Activated CD4-positive, alpha-beta T cell treated with anti-CD3 and anti-CD28 coated beads for 4 hours (primary cell): ENCODE measurements at regions not wholly inside any gene's neighbourhood (a gene's known extent, or its start where the extent isn't known, plus 50 kb on each side); places are given as distances from the start of the nearest gene placed in this dataset.
"Not testable (repeated sequence)": the region's sequence is repeated elsewhere in the genome, so short reads cannot be mapped to it uniquely, and the experiment has no call there.

Source experiments
- DNase-seq, 2 donors: peaks; one replicate each; pipeline ENCODE4 v3.0.0-alpha.2; 2020

DNA sequence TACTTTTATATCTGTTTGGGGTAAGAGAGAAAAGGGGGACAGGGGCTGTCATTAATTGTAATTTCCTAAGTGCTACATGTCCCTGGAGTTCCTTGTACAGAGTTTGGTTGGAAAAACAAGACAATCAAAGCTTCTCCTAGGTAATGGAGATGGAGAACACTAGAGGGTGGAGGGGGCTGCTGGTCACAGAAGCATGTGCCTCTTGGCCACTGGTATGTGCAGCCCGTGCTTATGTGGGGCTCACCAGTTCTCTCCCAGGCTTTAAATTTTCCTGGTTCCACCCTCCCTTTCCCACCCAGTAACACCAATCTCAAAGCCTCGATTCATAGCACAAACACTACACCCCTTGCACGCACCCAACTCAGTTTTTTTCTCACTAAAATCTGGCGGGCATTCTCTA is 165.6 kb downstream of the SAMD5 start:
- DNase-seq, result no peak

- DNase-seq, result no peak
These were observed 166.3 kb downstream of the SAMD5 start for GRCh38 chr6:147674794-147675193.

GRCh38 chr6:147675281-147675680 is 166.8 kb downstream of the SAMD5 start:
- no peak for DNase-seq

- DNase-seq, result no peak
These were observed 168.2 kb downstream of the SAMD5 start for GRCh38 chr6:147676495-147677199.

GRCh38 chr6:147677647-147678046 is 169.2 kb downstream of the SAMD5 start:
- no peak for DNase-seq

GRCh38 chr6:147678253-147678652 is 169.8 kb downstream of the SAMD5 start:
- no peak for DNase-seq

- DNase-seq, result no peak
These were observed 176.4 kb downstream of the SAMD5 start for GRCh38 chr6:147684906-147685305.

- DNase-seq, result no peak
These were observed 180.9 kb downstream of the SAMD5 start for GRCh38 chr6:147689398-147689797.

- DNase-seq, result no peak
These were observed 183.0 kb downstream of the SAMD5 start for GRCh38 chr6:147691446-147691845.

DNA sequence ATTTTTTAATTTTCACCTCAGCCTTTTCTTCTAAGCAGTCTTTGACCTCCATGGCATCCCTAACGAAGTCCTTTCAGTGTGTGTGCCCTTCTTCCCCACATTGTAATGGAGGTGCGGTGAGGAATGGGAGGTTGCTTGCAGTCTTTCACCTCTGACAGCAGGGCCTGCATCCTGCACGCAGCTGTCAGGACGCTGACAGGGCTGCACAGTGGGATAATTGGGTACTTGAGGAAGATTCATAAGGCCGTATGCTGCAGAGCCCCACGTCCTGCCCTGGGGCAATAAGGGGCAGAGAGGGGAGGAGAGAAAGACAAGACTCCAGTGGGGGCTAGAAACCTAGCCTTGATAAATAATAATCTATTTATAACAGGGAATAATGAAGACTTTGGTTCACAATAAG is 184.7 kb downstream of the SAMD5 start:
- no peak for DNase-seq

GRCh38 chr6:147694556-147694955 is 186.1 kb downstream of the SAMD5 start:
- not testable (repeated sequence) for DNase-seq

DNA sequence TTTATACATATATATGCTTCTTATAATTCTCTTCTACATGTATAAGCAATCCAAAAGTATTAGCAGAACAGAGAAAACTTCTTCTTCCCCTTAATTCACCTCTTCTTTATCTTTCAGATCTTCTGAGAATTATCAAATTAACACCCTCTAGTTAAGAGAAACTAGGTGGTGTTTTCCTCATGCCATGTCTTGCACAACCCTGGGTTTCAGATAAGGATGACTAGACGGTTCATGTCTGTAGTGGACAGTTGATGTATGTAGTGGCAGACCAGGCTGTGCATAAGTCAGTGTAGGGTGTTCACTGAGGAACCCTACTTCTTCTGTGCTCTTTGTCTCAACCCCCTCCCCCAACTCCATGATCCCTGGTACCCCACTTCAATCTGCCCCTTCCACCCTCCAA is 187.3 kb downstream of the SAMD5 start:
- no peak for DNase-seq

DNA sequence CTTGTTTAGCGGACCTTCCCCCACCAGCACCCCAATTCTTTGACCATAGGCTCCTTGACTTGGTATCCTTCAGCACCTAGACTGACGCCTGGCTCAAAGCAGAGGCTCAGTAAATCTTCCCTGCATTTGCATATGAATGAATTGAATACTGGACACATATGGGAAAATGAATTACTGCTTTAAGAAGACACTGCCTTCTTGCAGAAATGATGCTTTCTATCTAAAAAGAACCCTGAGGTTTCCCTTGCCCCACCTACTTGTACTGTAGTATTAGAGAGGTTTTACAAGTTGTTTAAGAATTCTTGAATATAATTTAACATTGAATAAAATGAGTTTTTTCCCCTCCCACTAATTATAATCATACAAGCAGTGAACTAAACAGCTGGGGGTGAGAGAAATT is 190.7 kb downstream of the SAMD5 start:
- DNase-seq, result no peak

- DNase-seq, result no peak
These were observed 191.1 kb downstream of the SAMD5 start for GRCh38 chr6:147699637-147700036.

DNA sequence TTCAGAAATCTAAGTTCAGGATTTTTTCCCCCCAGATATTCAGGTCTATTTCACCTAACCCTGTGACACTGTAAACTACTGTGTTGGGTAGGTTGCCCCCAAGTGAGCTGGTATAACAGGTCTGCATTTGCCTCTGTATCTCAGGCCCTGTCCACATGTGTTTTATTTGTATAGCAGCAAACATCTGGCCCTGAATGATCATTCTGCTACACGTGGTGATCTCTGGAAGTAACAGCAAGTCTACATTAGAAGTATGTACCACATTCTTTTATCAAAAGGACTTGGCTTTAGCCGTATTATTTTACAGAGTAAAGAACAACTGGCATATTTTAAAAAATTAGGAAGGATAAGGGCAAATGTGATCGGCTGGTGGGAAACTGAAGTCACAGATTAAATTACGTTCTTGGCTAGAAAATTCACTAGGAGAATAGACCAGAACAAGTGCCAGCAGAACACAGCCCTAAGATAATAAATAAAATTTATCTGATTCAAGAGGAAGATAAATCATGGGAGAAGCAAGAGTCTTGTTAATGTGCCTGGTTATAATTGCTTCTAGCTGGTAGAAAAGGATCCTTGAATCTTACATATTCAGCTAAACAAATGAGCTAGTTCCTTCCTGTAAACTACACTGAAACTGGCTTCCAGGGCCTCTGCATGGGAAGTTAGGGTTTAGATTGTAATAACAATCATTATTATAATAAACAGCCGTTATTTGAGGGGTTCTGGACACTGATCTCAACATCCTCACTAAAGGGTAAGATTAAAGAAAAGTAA is 192.1 kb downstream of the SAMD5 start:
- no peak for DNase-seq

- DNase-seq, result no peak
These were observed 196.2 kb downstream of the SAMD5 start for GRCh38 chr6:147704691-147705090.

DNA sequence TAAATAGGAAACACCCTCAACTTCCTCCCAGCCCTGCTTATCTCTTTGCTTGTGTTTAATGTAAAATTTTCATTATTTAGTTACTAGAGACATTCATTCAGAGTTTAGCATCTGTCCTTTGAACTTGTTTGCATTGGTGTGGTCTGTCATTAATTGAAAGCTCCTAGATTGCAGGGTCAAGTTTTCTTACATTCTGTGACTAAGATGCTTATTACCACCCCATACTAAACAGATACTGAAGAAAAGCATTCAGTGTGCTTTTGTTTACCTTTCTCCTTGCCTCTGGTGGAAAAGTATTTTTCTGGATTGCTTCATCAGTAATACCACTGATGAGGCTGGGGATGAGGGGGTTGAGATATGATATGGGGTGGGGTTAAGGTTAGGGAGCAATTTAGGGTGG is 199.0 kb downstream of the SAMD5 start:
- no peak for DNase-seq

DNA sequence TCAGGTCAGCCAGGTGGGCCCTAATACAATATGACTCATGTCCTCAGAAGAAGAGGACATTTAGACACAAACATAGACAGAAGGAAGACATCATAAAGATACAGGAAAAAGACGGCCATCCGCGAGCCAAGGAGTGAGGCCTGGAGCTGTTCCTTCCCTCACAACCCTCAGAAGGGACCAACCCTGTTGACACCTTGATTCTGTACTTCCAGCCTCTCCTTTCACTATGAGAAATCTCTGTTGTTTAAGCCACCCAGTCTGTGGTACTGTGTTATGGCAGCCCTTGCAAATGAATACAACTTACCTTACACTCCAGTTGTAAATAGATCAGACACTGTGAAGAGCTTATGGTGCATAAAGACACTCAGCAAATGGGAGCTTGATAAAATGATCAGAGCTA is 199.7 kb downstream of the SAMD5 start:
- no peak for DNase-seq

DNA sequence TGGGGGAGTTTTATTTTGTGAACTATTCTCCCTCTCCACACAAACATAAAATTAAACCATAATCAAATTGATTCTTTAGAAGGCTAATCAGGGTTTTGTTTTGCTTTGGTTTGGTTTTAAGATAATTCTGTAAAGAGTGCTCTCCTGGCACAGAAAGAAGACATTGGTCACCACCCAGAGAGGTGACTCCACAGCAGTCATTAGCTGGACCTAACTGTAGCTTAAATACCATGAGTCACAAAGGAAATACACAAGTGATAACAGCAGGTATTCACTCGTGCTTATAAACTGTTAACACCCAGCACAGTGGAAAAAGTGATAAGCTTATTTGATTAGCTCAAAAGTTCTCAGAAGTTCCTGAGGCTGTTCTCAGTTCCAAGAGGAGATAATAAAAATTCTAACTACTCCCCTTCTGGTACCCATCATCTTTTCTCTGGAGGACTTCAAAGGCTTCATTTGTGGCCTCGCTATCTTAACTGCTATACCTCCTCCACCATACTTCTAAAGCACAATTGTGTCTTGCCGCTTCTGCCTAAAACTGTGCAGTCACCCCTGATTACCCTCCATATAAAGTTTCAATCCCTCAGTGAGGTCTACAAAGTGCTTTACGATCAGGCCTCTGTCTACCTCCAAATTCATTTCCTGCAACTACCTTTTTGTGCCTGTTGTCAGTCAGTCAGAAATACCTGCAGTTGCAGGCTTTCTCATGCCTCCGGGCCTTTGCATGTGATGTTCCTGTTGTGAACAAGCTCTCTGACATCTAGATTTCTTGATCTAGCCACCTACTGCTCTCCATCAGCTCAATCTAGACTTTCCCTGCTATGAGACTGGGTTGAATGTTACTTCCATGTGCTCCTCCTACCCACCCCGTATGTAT is 201.1 kb downstream of the SAMD5 start:
- no peak for DNase-seq

- DNase-seq, result no peak
These were observed 202.4 kb downstream of the SAMD5 start for GRCh38 chr6:147710890-147711289.

DNA sequence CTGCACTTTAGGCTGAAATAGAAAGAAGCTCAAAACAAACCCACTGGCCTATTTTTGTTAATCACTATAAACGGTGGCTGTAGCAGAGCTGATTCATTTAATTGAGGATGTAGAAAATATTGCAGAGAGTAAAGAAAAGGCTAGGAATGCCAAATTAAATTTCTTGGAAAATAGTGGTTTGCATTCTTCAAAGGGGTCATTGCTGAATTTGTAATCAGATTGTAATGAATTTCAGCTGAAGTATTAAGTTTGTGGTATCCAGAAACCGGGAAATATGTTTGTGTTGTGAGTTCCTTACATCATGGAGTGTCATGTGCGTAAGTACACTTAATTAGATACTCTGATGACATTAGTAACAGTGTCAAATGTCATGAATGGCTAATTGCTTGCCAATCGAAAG is 203.0 kb downstream of the SAMD5 start:
- no peak for DNase-seq

DNA sequence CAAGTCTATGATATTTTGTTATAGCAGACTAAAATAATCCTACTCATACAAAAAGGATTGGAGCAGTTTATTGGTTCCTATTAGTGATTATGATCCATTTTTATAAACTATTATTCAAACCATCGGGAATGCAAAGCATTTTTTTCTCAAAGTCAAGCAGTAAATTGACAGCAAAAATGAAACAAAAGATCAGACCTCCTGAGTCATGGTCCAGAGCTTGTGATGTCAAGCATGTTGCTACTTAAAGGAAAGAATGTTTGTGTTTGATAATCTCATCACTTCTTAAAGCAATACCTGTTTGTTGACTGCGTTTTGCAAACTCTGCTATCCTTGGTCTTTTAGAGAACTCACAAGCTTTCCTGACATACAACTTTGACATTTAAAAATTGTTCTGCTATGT is 204.4 kb downstream of the SAMD5 start:
- no peak for DNase-seq

DNA sequence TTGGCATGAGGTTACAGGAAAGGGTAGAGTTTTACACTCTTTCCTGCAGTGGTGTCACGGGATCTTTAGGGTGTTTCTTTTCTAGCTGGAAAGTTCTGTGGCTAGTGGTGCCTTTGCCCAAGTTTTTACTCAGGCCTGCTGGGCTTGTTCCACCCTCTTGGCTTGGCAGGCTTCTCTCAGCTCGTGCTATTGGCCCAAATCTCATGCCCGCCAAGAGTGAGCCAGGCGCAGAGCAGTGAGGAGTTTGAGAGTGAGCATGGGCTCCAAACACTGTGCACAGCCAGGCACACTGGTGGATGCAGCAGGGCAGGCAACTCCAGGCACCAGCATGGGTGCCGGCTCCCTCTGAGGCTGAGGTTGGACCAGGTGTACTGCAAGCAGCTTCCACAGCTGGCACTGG is 206.5 kb downstream of the SAMD5 start:
- no peak for DNase-seq

DNA sequence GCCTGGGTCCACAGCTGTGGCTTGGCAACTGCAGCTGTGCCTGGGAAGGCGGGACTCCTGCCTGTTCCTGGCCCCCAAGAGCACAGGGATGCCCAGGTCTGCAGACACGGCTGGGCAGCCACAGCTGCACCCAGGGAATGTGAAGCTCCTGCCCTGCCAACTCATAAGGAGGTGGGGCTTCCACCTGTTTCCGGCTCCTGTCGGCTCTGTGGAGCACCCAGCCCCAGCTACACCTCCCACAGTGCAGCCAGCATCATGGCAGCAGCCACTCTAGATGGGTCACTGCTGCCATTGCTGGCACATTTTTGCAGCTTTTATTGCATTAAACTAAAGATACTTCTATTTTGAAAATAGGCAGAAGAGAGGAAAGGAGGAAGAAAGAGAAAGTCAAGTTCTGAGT is 207.9 kb downstream of the SAMD5 start:
- DNase-seq, result no peak
